H1 (cell line): ENCODE measurements at regions not wholly inside any gene's neighbourhood (a gene's known extent, or its start where the extent isn't known, plus 50 kb on each side); places are given as distances from the start of the nearest gene placed in this dataset.

Experiments used
- CTCF ChIA-PET: fragments of 300-600 bp; sonication (Branson Sonifier 250); formaldehyde crosslinking; loops from one replicate; lab custom pipeline; 2021; ENCODE audit not compliant: partially characterized antibody; lab: Charles Lee
- POLR2A ChIA-PET: fragments of 300-600 bp; sonication (Branson Sonifier 250); formaldehyde crosslinking; loops from one replicate; lab custom pipeline; 2021; ENCODE audit warnings: inconsistent platforms; ENCODE audit not compliant: partially characterized antibody; lab: Charles Lee
- DNase-seq, 2 experiments: peaks; one replicate each; pipeline versions ENCODE4 v3.0.0 to v3.0.0-alpha.2; 2010 to 2022; ENCODE audit warnings: low spot score in 2 of 2, low read depth in 1 of 2, mixed read lengths in 1 of 2
- FAIRE-seq: peaks from 2 replicates; lab custom pipeline; 2011; peaks lifted over from hg19 to GRCh38; lab: Jason Lieb, UNC
- H2AFZ ChIP-seq: 2 replicates; pipeline ENCODE4 v1.8.1; 2012; ENCODE audit warnings: low read length, inconsistent platforms
- H2AK5ac ChIP-seq: 2 replicates; pipeline ENCODE4 v1.6.1; 2013; ENCODE audit warnings: low read depth, low read length
- H2BK120ac ChIP-seq: replicated peaks from 2 replicates; pipeline ENCODE3; 2013; ENCODE audit warnings: low read depth, low read length, inconsistent platforms
- H2BK12ac ChIP-seq: 2 replicates; pipeline ENCODE4 v1.6.1; 2013; ENCODE audit warnings: low read depth, low read length
- H2BK15ac ChIP-seq: 2 replicates; pipeline ENCODE4 v1.6.1; 2013; ENCODE audit warnings: low read length
- H2BK20ac ChIP-seq: 2 replicates; pipeline ENCODE4 v1.6.1; 2013; ENCODE audit warnings: low read length
- H2BK5ac ChIP-seq: 2 replicates; pipeline ENCODE4 v1.6.1; 2013; ENCODE audit warnings: low read depth, low read length
- H3K14ac ChIP-seq: 2 replicates; pipeline ENCODE4 v1.6.1; 2013; ENCODE audit warnings: inconsistent platforms; ENCODE audit not compliant: insufficient read length
- H3K18ac ChIP-seq: 2 replicates; pipeline ENCODE4 v1.6.1; 2013; ENCODE audit warnings: low read length; ENCODE audit errors: extremely low read depth
- H3K23ac ChIP-seq: 2 replicates; pipeline ENCODE4 v1.6.1; 2013; ENCODE audit warnings: inconsistent platforms; ENCODE audit not compliant: insufficient read length
- H3K23me2 ChIP-seq: 2 replicates; pipeline ENCODE4 v1.6.1; 2013; ENCODE audit warnings: low read depth, low read length
- H3K27ac ChIP-seq: 2 replicates; pipeline ENCODE4 v1.6.1; 2011; ENCODE audit warnings: low read depth, low read length, inconsistent platforms
- H3K27me3 ChIP-seq, 4 experiments: replicated peaks in 1 of 4; 1 replicate in 1 of 4; 2 replicates in 3 of 4; pipeline versions ENCODE4 v1.6.1 to v1.8.1; 2011 to 2013; ENCODE audit warnings: low read length in 3 of 4, mild to moderate bottlenecking in 3 of 4, inconsistent platforms in 2 of 4, mixed read lengths in 2 of 4, moderate library complexity in 1 of 4; ENCODE audit not compliant: control insufficient read depth in 3 of 4, insufficient read depth in 3 of 4; ENCODE audit errors: extremely low read depth in 1 of 4
- H3K36me3 ChIP-seq, 4 experiments: 2 replicates each; pipeline versions ENCODE4 v1.6.1 to v1.8.1; 2011 to 2013; ENCODE audit warnings: mild to moderate bottlenecking in 4 of 4, low read length in 3 of 4, moderate library complexity in 2 of 4, control low read depth in 1 of 4, inconsistent platforms in 1 of 4; ENCODE audit not compliant: insufficient read depth in 4 of 4, control insufficient read depth in 2 of 4
- H3K4ac ChIP-seq: replicated peaks from 2 replicates; pipeline ENCODE3; 2013; ENCODE audit warnings: low read length, low read depth, mixed read lengths, inconsistent platforms; ENCODE audit not compliant: insufficient read length
- H3K4me1 ChIP-seq, 4 experiments: replicated peaks in 1 of 4; 1 replicate in 1 of 4; 2 replicates in 3 of 4; pipeline versions ENCODE4 v1.6.1 to v1.8.1; 2011 to 2013; ENCODE audit warnings: low read length in 3 of 4, inconsistent platforms in 2 of 4, mixed read lengths in 1 of 4; ENCODE audit not compliant: insufficient read depth in 4 of 4, control insufficient read depth in 3 of 4
- H3K4me2 ChIP-seq, 2 experiments: 2 replicates each; pipeline versions ENCODE4 v1.6.1 to v1.8.1; 2011 to 2013; ENCODE audit warnings: low read depth in 2 of 2, low read length in 2 of 2, control low read depth in 1 of 2, inconsistent platforms in 1 of 2, mild to moderate bottlenecking in 1 of 2; ENCODE audit not compliant: insufficient read depth in 1 of 2
- H3K4me3 ChIP-seq, 4 experiments: fragments of 200-600, 300-600 bp in 1 of 4; sonication (generic), shearing (Covaris generic), sonication (Bioruptor Twin) in 1 of 4; 2 replicates each; pipeline versions ENCODE4 v1.5.1 to v1.8.1; 2011 to 2016; ENCODE audit warnings: low read length in 4 of 4, low read depth in 3 of 4, control low read depth in 2 of 4, inconsistent platforms in 2 of 4, mild to moderate bottlenecking in 2 of 4, mixed read lengths in 1 of 4, moderate library complexity in 1 of 4; ENCODE audit not compliant: insufficient read depth in 2 of 4; ENCODE audit errors: extremely low read depth in 1 of 4
- H3K56ac ChIP-seq: replicated peaks from 2 replicates; pipeline ENCODE3; 2013; ENCODE audit warnings: low read depth, mild to moderate bottlenecking, mixed read lengths, low read length, inconsistent platforms; ENCODE audit not compliant: insufficient read length
- H3K79me1 ChIP-seq: 2 replicates; pipeline ENCODE4 v1.6.1; 2013; ENCODE audit warnings: low read depth, low read length, control low read depth
- H3K79me2 ChIP-seq, 2 experiments: 2 replicates each; pipeline versions ENCODE4 v1.6.1 to v1.8.1; 2012 to 2013; ENCODE audit warnings: low read length in 2 of 2, mild to moderate bottlenecking in 2 of 2, inconsistent platforms in 1 of 2; ENCODE audit not compliant: insufficient read depth in 2 of 2, control insufficient read depth in 1 of 2
- H3K9ac ChIP-seq, 4 experiments: replicated peaks in 1 of 4; 1 replicate in 1 of 4; 2 replicates in 3 of 4; pipeline versions ENCODE4 v1.6.1 to v1.8.1; 2011 to 2013; ENCODE audit warnings: low read depth in 3 of 4, low read length in 3 of 4, control low read depth in 2 of 4, mild to moderate bottlenecking in 2 of 4, moderate library complexity in 2 of 4, inconsistent platforms in 1 of 4; ENCODE audit errors: extremely low read depth in 1 of 4
- H3K9me3 ChIP-seq, 2 experiments: 2 replicates each; pipeline versions ENCODE4 v1.6.1 to v1.8.1; 2012 to 2013; ENCODE audit warnings: mild to moderate bottlenecking in 2 of 2, moderate library complexity in 2 of 2, control low read depth in 1 of 2, inconsistent platforms in 1 of 2, low read depth in 1 of 2, low read length in 1 of 2, mixed read lengths in 1 of 2; ENCODE audit not compliant: insufficient read depth in 2 of 2
- H4K20me1 ChIP-seq, 2 experiments: replicated peaks in 1 of 2; 2 replicates each; pipeline versions ENCODE3 to v1.8.1; 2011 to 2013; ENCODE audit warnings: inconsistent platforms in 2 of 2, low read length in 2 of 2, mild to moderate bottlenecking in 1 of 2; ENCODE audit not compliant: insufficient read depth in 2 of 2, control insufficient read depth in 1 of 2
- H4K5ac ChIP-seq: 2 replicates; pipeline ENCODE4 v1.6.1; 2013; ENCODE audit warnings: low read length, low read depth, mixed read lengths, inconsistent platforms; ENCODE audit not compliant: insufficient read length
- H4K8ac ChIP-seq: 2 replicates; pipeline ENCODE4 v1.8.0; 2013; ENCODE audit warnings: mild to moderate bottlenecking, moderate library complexity, low read length, inconsistent platforms; ENCODE audit not compliant: insufficient read depth; ENCODE audit errors: extremely low read depth
- H4K91ac ChIP-seq: replicated peaks from 2 replicates; pipeline ENCODE3; 2013; ENCODE audit warnings: low read length, mixed read lengths, inconsistent platforms; ENCODE audit not compliant: insufficient read length
- SIN3A ChIP-seq, 2 experiments: IDR thresholded peaks in 1 of 2; conservative IDR thresholded peaks in 1 of 2; 2 replicates each; pipeline ENCODE4 v1.6.1; 2011 to 2012; ENCODE audit warnings: low read length in 2 of 2, improper control_type of control experiment in 1 of 2, low read depth in 1 of 2, mild to moderate bottlenecking in 1 of 2
- ZNF274 ChIP-seq: IDR thresholded peaks from 2 replicates; pipeline ENCODE4 v1.7.0; 2012; ENCODE audit warnings: low read length, borderline replicate concordance; ENCODE audit errors: extremely low read depth
- WGBS, 2 experiments: shearing (Covaris generic) in 1 of 2; methylation state at CpG; one replicate each; pipeline versions ENCODE4 v1.1.6 to v1.1.7; 2013 to 2015; ENCODE audit warnings: low lambda C conversion rate in 2 of 2, mixed read lengths in 2 of 2, inconsistent platforms in 1 of 2, low coverage in 1 of 2, missing lambda C conversion rate in 1 of 2; ENCODE audit not compliant: insufficient replicate concordance in 2 of 2, insufficient coverage in 1 of 2, insufficient read length in 1 of 2; ENCODE audit errors: extremely low coverage in 1 of 2, missing lambda C conversion rate in 1 of 2; 5-methylcytosine and 5-hydroxymethylcytosine counted together

- no peak for DNase-seq
- H3K36me3 ChIP-seq = no peaks in the 10 kb centered on the region
Observed at GRCh38 chr14:28083389-28083788, 683.2 kb upstream of the FOXG1 start.

More at GRCh38 chr14:28083389-28083788, 683.2 kb upstream of the FOXG1 start:
- H2BK15ac ChIP-seq = no peak overlapping the region
- no peak overlapping the region for H2BK5ac ChIP-seq
- no peak overlapping the region for H3K4me2 ChIP-seq
- H2AK5ac ChIP-seq = no peak overlapping the region
- H2BK120ac ChIP-seq = no peak overlapping the region
- no peaks in the 10 kb centered on the region for H3K23me2 ChIP-seq
- H2BK12ac ChIP-seq = no peak overlapping the region
- no peak overlapping the region for H3K23ac ChIP-seq
- no peak overlapping the region for H3K18ac ChIP-seq
- no peak overlapping the region for H3K56ac ChIP-seq
- no peak overlapping the region for H4K91ac ChIP-seq
- peaks cover 0 to 5% (median 0%) of the 10 kb centered on the region in 4 experiments; a peak in 2 of 7 replicates for H3K4me1 ChIP-seq
- H2BK20ac ChIP-seq = no peak overlapping the region
- H3K4me3 ChIP-seq = no peak overlapping the region
- H3K27me3 ChIP-seq = no peaks in the 10 kb centered on the region
- H2AFZ ChIP-seq = no peak overlapping the region; the same call in 1 of the 2 replicates
- no peak overlapping the region for H3K14ac ChIP-seq
- ChIA-PET POLR2A (no interaction called here), CTCF (no interaction called here)
- 73% methylated on average over 3 of the region's 3 CpGs; no CpG with 5 or more reads in 1 of the 2 experiments for WGBS, 2 experiments
- no peak overlapping the region for H3K9ac ChIP-seq
- H3K27ac ChIP-seq = no peak overlapping the region
- TF ChIP-seq ZNF274 (no peak), SIN3A (conservative IDR thresholded peaks at IDR 0.05 in 1 of 2, IDR thresholded peaks at IDR 0.05 in 1 of 2; ENCODE audit: low read depth in 1 of 2, low read length in 2 of 2) (no peak)
- no peak overlapping the region for H4K5ac ChIP-seq
- no peaks in the 10 kb centered on the region for H3K9me3 ChIP-seq
- H3K79me2 ChIP-seq = no peaks in the 10 kb centered on the region
- no peak for FAIRE-seq
- H4K20me1 ChIP-seq = no peaks in the 10 kb centered on the region
- no peaks in the 10 kb centered on the region for H3K79me1 ChIP-seq
- H3K4ac ChIP-seq = no peak overlapping the region
- no peak overlapping the region for H4K8ac ChIP-seq
